ENCODE measurements at regions not wholly inside any gene's neighbourhood (a gene's known extent, or its start where the extent isn't known, plus 50 kb on each side); places are given as distances from the start of the nearest gene placed in this dataset.

- ChIA-PET POLR2A (no interaction called here), CTCF (no interaction called here)
- Histone ChIP-seq H3K27ac (ENCODE audit: low read depth, low read length) (no peak overlapping the region), H3K27me3 (ENCODE audit: control insufficient read depth, insufficient read depth, low read length) (no peaks in the 10 kb centered on the region), H3K4me3 (ENCODE audit: low read depth, low read length) (no peak overlapping the region), H3K9me3 (ENCODE audit: control insufficient read depth, insufficient read depth, low read length) (peaks cover 2% of the 10 kb centered on the region; the same call in 1 of the 2 replicates)
- peak; percentile 22; the same call in 1 of the 2 replicates for TF ChIP-seq CTCF (IDR thresholded peaks at IDR 0.05; ENCODE audit: low read depth, low read length)
- DNase-seq (ENCODE audit: low read depth, low spot score), result no peak
These were observed 238.7 kb downstream of the FAM181B start for GRCh38 chr11:82494988-82495432.

- TF ChIP-seq CTCF (IDR thresholded peaks at IDR 0.05; ENCODE audit: low read depth, low read length), result no peak
- no peak for DNase-seq (ENCODE audit: low read depth, low spot score)
- Histone ChIP-seq H3K4me3 (ENCODE audit: low read depth, low read length) (no peak overlapping the region), H3K9me3 (ENCODE audit: control insufficient read depth, insufficient read depth, low read length) (no peaks in the 10 kb centered on the region), H3K27me3 (ENCODE audit: control insufficient read depth, insufficient read depth, low read length) (no peaks in the 10 kb centered on the region), H3K27ac (ENCODE audit: low read depth, low read length) (no peak overlapping the region)
- CTCF ChIA-PET, result no interaction called here
- POLR2A ChIA-PET, result no interaction called here
These were observed 258.8 kb downstream of the FAM181B start for GRCh38 chr11:82474876-82475275.

GRCh38 chr11:82465481-82465880 is 268.2 kb downstream of the FAM181B start:
- DNase-seq (ENCODE audit: low read depth, low spot score), result no peak

GRCh38 chr11:82462608-82463242 is 270.9 kb downstream of the FAM181B start:
- H3K27me3 ChIP-seq (ENCODE audit: control insufficient read depth, insufficient read depth, low read length), result no peaks in the 10 kb centered on the region
- H3K4me3 ChIP-seq (ENCODE audit: low read depth, low read length), result no peak overlapping the region
- H3K27ac ChIP-seq (ENCODE audit: low read depth, low read length), result no peak overlapping the region
- no peak for TF ChIP-seq CTCF (IDR thresholded peaks at IDR 0.05; ENCODE audit: low read depth, low read length)
- no peaks in the 10 kb centered on the region for H3K9me3 ChIP-seq (ENCODE audit: control insufficient read depth, insufficient read depth, low read length)
- CTCF ChIA-PET, result no interaction called here
- no peak for DNase-seq (ENCODE audit: low read depth, low spot score)
- POLR2A ChIA-PET, result no interaction called here

More at GRCh38 chr11:82465481-82465880, 268.2 kb downstream of the FAM181B start:
- Histone ChIP-seq H3K27ac (ENCODE audit: low read depth, low read length) (no peak overlapping the region), H3K4me3 (ENCODE audit: low read depth, low read length) (no peak overlapping the region), H3K27me3 (ENCODE audit: control insufficient read depth, insufficient read depth, low read length) (no peaks in the 10 kb centered on the region), H3K9me3 (ENCODE audit: control insufficient read depth, insufficient read depth, low read length) (no peaks in the 10 kb centered on the region)
- POLR2A ChIA-PET, result no interaction called here
- CTCF ChIA-PET, result no interaction called here
- no peak for TF ChIP-seq CTCF (IDR thresholded peaks at IDR 0.05; ENCODE audit: low read depth, low read length)

GRCh38 chr11:82458761-82459160 is 274.9 kb downstream of the FAM181B start:
- ChIA-PET POLR2A (no interaction called here), CTCF (no interaction called here)
- Histone ChIP-seq H3K27ac (ENCODE audit: low read depth, low read length) (no peak overlapping the region), H3K4me3 (ENCODE audit: low read depth, low read length) (no peak overlapping the region), H3K27me3 (ENCODE audit: control insufficient read depth, insufficient read depth, low read length) (no peaks in the 10 kb centered on the region), H3K9me3 (ENCODE audit: control insufficient read depth, insufficient read depth, low read length) (no peaks in the 10 kb centered on the region)
- TF ChIP-seq CTCF (IDR thresholded peaks at IDR 0.05; ENCODE audit: low read depth, low read length), result no peak
- no peak for DNase-seq (ENCODE audit: low read depth, low spot score)
